Stimulated activated CD8-positive, alpha-beta memory T cell treated with anti-CD3 and anti-CD28 coated beads, Interleukin-12 subunit alpha, Interleukin-12 subunit beta, amount 100 ng/mL, for 1 hour (primary cell): ENCODE measurements at regions not wholly inside any gene's neighbourhood (a gene's known extent, or its start where the extent isn't known, plus 50 kb on each side); places are given as distances from the start of the nearest gene placed in this dataset.

Source experiments
- DNase-seq: peaks from one replicate; pipeline ENCODE4 v3.0.0-alpha.2; 2020; ENCODE audit warnings: low read depth

- DNase-seq, result no peak
Measured at GRCh38 chr12:107472308-107472707, 213.3 kb upstream of the PWP1 start.

- no peak for DNase-seq
Measured at GRCh38 chr12:107474099-107474498, 211.5 kb upstream of the PWP1 start.

- DNase-seq, result no peak
Measured at GRCh38 chr12:107474639-107475539, 210.7 kb upstream of the PWP1 start.

GRCh38 chr12:107475900-107476299 is 209.7 kb upstream of the PWP1 start:
- DNase-seq, result no peak

GRCh38 chr12:107477018-107477417 is 208.6 kb upstream of the PWP1 start:
- DNase-seq, result no peak

GRCh38 chr12:107477947-107478610 is 207.5 kb upstream of the PWP1 start:
- no peak for DNase-seq

GRCh38 chr12:107478881-107479280 is 206.7 kb upstream of the PWP1 start:
- DNase-seq, result no peak

GRCh38 chr12:107480836-107481608 is 204.6 kb upstream of the PWP1 start:
- DNase-seq, result no peak

- DNase-seq, result no peak
Measured at GRCh38 chr12:107484230-107484629, 201.4 kb upstream of the PWP1 start.

GRCh38 chr12:107484941-107485340 is 200.7 kb upstream of the PWP1 start:
- DNase-seq, result no peak

- no peak for DNase-seq
Measured at GRCh38 chr12:107485731-107486130, 199.9 kb upstream of the PWP1 start.

- DNase-seq, result no peak
Measured at GRCh38 chr12:107486140-107486892, 199.3 kb upstream of the PWP1 start.

GRCh38 chr12:107487011-107487680 is 198.5 kb upstream of the PWP1 start:
- no peak for DNase-seq

GRCh38 chr12:107488666-107489065 is 196.9 kb upstream of the PWP1 start:
- no peak for DNase-seq

- DNase-seq, result no peak
Measured at GRCh38 chr12:107490010-107490409, 195.6 kb upstream of the PWP1 start.

GRCh38 chr12:107491856-107492255 is 193.7 kb upstream of the PWP1 start:
- DNase-seq, result no peak

GRCh38 chr12:107492393-107493134 is 193.0 kb upstream of the PWP1 start:
- no peak for DNase-seq

- no peak for DNase-seq
Measured at GRCh38 chr12:107493135-107493494, 192.5 kb upstream of the PWP1 start.

- DNase-seq, result no peak
Measured at GRCh38 chr12:107493666-107494065, 191.9 kb upstream of the PWP1 start.

GRCh38 chr12:107494331-107494730 is 191.3 kb upstream of the PWP1 start:
- no peak for DNase-seq

GRCh38 chr12:107495604-107496003 is 190.0 kb upstream of the PWP1 start:
- DNase-seq, result no peak
